ENCODE measurements at regions not wholly inside any gene's neighbourhood (a gene's known extent, or its start where the extent isn't known, plus 50 kb on each side); places are given as distances from the start of the nearest gene placed in this dataset.

DNA sequence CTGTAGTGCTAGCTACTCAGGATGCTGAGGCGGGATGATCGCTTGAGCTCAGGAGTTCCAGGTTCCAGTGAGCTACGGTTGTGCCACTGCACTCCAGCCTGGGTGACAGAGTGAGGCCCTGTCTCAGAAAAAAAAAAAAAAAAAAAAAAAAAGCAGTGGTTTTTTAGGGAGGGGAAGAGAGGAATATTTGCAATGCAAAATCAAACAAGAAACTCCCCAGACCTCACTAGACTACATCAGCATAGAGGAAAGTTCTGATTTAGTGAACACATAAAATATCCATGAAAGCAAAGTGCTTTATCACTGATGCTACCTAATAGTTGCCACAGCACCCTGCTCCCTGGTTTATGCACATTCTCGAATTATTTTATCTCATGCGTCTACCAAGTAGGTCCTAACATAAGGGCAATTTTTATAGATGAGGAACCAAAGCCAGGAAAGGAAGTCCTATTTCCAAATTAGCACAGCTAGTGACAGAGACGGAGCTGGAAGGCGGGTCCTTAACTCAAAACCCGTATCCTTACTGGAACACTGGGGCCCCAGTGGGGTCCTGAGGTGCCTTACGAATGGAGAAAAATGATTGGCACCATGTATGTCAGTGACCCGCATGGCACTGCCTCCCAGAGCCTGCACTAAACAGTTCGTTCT is 50.7 kb upstream of the GPR157 start:
- no peak overlapping the region for H3K27ac ChIP-seq
- H3K4me1 ChIP-seq (ENCODE audit: control insufficient read depth in 1 of 2, insufficient read depth in 1 of 2, low read depth in 1 of 2, low read length in 1 of 2), result peaks cover 27% of the 10 kb centered on the region in 2 experiments
- no peaks in the 10 kb centered on the region for H3K36me3 ChIP-seq
- TF ChIP-seq, protein P1, sequence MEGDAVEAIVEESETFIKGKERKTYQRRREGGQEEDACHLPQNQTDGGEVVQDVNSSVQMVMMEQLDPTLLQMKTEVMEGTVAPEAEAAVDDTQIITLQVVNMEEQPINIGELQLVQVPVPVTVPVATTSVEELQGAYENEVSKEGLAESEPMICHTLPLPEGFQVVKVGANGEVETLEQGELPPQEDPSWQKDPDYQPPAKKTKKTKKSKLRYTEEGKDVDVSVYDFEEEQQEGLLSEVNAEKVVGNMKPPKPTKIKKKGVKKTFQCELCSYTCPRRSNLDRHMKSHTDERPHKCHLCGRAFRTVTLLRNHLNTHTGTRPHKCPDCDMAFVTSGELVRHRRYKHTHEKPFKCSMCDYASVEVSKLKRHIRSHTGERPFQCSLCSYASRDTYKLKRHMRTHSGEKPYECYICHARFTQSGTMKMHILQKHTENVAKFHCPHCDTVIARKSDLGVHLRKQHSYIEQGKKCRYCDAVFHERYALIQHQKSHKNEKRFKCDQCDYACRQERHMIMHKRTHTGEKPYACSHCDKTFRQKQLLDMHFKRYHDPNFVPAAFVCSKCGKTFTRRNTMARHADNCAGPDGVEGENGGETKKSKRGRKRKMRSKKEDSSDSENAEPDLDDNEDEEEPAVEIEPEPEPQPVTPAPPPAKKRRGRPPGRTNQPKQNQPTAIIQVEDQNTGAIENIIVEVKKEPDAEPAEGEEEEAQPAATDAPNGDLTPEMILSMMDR (IDR thresholded peaks at IDR 0.05), result no peak
- peaks cover 50% of the 10 kb centered on the region for H3K27me3 ChIP-seq
- H3K9me3 ChIP-seq, result no peaks in the 10 kb centered on the region
- no peak overlapping the region for H3K4me3 ChIP-seq (ENCODE audit: low read depth in 1 of 2, low read length in 1 of 2)

DNA sequence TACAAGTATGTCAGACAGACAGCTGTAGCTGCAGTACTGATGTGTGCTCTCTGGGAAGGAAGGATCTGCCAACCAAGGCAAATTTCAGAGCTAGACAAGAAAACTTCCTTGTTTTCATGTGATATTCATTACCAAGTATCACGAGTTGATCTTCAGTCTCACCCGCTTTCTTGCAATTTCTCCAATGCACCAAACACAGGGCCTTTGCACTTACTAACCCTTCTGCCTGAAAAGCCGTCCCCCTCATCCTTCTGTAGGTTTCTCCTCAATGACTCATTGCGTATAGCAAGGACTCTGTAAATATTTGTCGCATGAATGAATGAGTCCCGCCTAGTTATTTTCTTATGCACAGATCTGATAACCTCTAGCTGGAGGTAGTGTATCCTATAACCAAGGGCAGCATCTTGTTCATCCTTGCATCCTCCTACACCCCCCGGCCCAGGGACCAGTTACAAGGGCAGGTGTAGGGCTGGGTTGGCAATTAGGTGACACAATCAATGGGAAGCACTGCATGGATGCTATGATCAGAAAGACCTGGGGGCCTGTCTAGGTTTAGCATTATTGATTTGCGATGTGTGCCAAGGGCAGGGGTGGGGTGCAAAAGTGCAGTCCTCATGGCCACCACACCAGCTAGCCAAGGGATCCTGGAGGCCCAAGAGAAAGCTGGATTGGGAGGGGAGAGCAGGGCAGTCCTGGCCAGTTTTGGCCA is 51.4 kb upstream of the GPR157 start:
- peaks cover 27% of the 10 kb centered on the region in 2 experiments for H3K4me1 ChIP-seq (ENCODE audit: control insufficient read depth in 1 of 2, insufficient read depth in 1 of 2, low read depth in 1 of 2, low read length in 1 of 2)
- no peak overlapping the region for H3K27ac ChIP-seq
- no peaks in the 10 kb centered on the region for H3K9me3 ChIP-seq
- H3K4me3 ChIP-seq (ENCODE audit: low read depth in 1 of 2, low read length in 1 of 2), result no peak overlapping the region
- H3K27me3 ChIP-seq, result peaks cover 53% of the 10 kb centered on the region
- H3K36me3 ChIP-seq, result no peaks in the 10 kb centered on the region
- TF ChIP-seq, protein P1 (IDR thresholded peaks at IDR 0.05), result no peak

DNA sequence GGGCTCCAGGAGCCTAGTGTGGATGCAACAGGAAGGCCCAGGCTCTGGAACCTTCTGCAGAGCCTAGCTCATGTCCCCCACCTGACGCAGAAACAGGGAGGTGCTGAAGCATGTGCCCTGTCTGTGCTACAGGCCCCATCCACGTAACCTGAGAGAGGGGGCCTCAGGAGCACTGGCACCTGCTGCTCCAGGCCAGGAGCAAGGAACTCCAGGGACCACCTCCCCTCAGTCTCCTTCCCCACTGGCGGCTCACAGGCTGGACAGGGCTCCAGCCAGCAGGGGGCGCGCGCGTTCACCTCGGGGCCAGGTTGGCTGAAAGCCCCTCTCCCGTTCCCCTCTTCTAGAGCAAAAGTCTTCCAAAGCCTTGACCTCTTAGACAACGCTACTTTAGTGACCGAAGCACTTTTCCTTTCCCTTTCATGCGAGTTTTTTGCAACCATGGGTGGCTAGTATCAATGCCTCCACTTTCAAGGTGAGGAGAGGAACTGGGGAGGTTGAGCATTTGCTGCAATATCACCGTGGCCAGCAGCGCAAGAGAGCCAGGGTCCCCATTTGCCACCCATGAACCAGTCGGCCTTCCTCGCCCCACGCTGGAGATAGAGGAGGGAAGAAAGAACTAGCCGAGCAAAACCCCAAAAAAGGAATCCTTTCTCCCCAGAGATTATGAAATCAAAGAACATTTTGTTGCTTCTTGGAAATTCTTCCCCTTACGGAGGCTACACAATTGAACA is 52.4 kb upstream of the GPR157 start:
- Histone ChIP-seq H3K27ac (no peak overlapping the region), H3K36me3 (no peaks in the 10 kb centered on the region), H3K9me3 (no peaks in the 10 kb centered on the region), H3K27me3 (peaks cover 53% of the 10 kb centered on the region), H3K4me1 (ENCODE audit: control insufficient read depth in 1 of 2, insufficient read depth in 1 of 2, low read depth in 1 of 2, low read length in 1 of 2) (peaks cover 27% of the 10 kb centered on the region in 2 experiments), H3K4me3 (ENCODE audit: low read depth in 1 of 2, low read length in 1 of 2) (peak overlapping the region; percentile 48 to 65)
- TF ChIP-seq, protein P1 (IDR thresholded peaks at IDR 0.05), result peak; percentile 75

DNA sequence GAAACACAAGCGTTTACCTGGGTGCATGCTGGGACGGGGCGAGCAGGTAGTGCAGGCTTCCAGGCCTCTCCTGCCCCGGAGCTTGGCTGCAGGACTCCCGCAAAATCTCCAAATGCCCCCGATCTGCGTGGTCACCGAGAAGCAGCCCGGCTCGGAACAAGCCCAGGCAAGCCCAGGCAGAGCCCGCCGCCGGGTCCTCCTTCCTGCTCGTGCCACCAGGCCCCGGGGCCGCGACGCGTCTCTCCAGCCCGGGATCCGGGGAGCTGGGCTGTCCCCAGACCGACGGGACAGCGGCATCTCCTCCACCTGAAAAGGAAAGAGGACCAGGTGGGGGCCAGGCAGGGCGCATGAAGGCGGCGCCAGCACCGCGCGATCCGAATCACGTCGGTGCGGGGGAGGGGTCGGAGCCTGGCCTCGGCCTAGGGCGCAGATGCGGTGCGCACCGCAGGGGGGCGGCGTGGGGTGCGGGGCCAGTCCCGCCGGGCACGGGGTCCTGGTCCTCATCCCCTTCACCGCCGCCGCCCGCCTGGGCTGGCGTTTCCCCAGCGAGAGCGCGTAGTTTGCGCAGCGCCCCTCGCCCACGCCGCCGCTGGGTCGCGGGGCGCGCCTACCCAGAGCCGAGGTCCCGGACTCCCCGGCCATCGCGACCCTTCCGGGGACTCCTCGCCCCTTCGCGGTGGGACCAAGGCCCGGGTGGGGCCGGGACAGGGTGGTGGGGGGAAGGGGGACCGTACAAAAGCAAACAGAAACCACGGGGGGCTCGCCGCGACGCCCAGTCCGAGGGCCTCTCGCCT is 52.4 kb upstream of the H6PD start:
- Histone ChIP-seq H3K27me3 (peaks cover 53% of the 10 kb centered on the region), H3K27ac (no peak overlapping the region), H3K36me3 (no peaks in the 10 kb centered on the region), H3K4me3 (ENCODE audit: low read depth in 1 of 2, low read length in 1 of 2) (peak overlapping the region; percentile 48 to 65), H3K4me1 (ENCODE audit: control insufficient read depth in 1 of 2, insufficient read depth in 1 of 2, low read depth in 1 of 2, low read length in 1 of 2) (peaks cover 27% of the 10 kb centered on the region in 2 experiments), H3K9me3 (no peaks in the 10 kb centered on the region)
- TF ChIP-seq, protein P1 (IDR thresholded peaks at IDR 0.05), result no peak

DNA sequence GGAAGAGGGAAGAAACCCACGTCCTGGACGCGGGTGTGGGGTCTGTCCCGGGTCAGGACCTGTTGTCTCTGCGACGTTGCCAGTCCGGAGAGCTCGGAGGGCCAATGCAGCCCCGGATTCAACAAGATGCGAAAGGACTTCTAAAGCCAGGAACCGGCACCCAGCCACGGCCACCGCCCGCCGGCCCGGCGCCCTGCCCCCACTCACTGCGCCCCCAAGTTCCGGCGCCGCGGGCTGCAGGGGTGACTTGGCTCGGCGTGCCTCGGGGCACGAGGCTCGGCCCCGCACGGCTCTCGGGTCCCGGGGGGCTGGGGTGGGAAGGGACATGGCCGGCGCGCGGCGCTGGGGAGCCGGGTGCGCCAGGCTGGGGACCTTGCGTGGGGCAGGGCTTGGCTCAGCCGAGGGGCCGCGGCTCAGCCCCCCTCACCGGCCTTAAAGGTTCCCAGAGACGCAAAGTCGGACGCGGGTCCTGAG is 51.8 kb upstream of the H6PD start:
- H3K27me3 ChIP-seq, result peaks cover 53% of the 10 kb centered on the region
- no peaks in the 10 kb centered on the region for H3K9me3 ChIP-seq
- H3K27ac ChIP-seq, result no peak overlapping the region
- H3K4me3 ChIP-seq (ENCODE audit: low read depth in 1 of 2, low read length in 1 of 2), result peak overlapping the region; percentile 48 to 65
- TF ChIP-seq, protein P1 (IDR thresholded peaks at IDR 0.05), result no peak
- peaks cover 27% of the 10 kb centered on the region in 2 experiments for H3K4me1 ChIP-seq (ENCODE audit: control insufficient read depth in 1 of 2, insufficient read depth in 1 of 2, low read depth in 1 of 2, low read length in 1 of 2)
- no peaks in the 10 kb centered on the region for H3K36me3 ChIP-seq

All from neutrophil (primary cell).